Osteocyte (in vitro differentiated cells): ENCODE measurements at regions not wholly inside any gene's neighbourhood (a gene's known extent, or its start where the extent isn't known, plus 50 kb on each side); places are given as distances from the start of the nearest gene placed in this dataset.

Experiments
- DNase-seq: peaks from one replicate; pipeline ENCODE4 v3.0.0; 2021; ENCODE audit warnings: mixed read lengths; ENCODE audit not compliant: unreplicated experiment; ENCODE audit errors: extremely low spot score
- H3K27ac Mint-ChIP-seq: one replicate; pipeline ENCODE4 v1.8.0; 2021; ENCODE audit warnings: mild to moderate bottlenecking, mixed read lengths; ENCODE audit not compliant: unreplicated experiment
- H3K27me3 Mint-ChIP-seq: one replicate; pipeline ENCODE4 v1.8.0; 2021; ENCODE audit warnings: mixed read lengths; ENCODE audit not compliant: unreplicated experiment
- H3K36me3 Mint-ChIP-seq: one replicate; pipeline ENCODE4 v1.8.0; 2021; ENCODE audit warnings: mixed read lengths; ENCODE audit not compliant: unreplicated experiment
- H3K4me1 Mint-ChIP-seq: one replicate; pipeline ENCODE4 v1.8.0; 2021; ENCODE audit warnings: mixed read lengths; ENCODE audit not compliant: unreplicated experiment
- H3K4me3 Mint-ChIP-seq: one replicate; pipeline ENCODE4 v1.8.0; 2021; ENCODE audit warnings: mild to moderate bottlenecking, moderate library complexity, mixed read lengths; ENCODE audit not compliant: unreplicated experiment
- H3K9me3 Mint-ChIP-seq: one replicate; pipeline ENCODE4 v1.8.0; 2021; ENCODE audit warnings: mixed read lengths; ENCODE audit not compliant: unreplicated experiment
- CTCF ChIP-seq: fragments of 200-600 bp; sonication (generic); IDR thresholded peaks from 2 replicates; pipeline ENCODE4 v1.5.0; 2021; ENCODE audit warnings: antibody characterized with exemption, mild to moderate bottlenecking, moderate library complexity

- TF ChIP-seq CTCF, result no peak
- Mint-ChIP-seq H3K4me3 (no peak overlapping the region), H3K27ac (no peak overlapping the region), H3K4me1 (no peaks in the 10 kb centered on the region), H3K36me3 (peaks cover 2% of the 10 kb centered on the region), H3K9me3 (peaks cover 9% of the 10 kb centered on the region), H3K27me3 (peaks cover 4% of the 10 kb centered on the region)
- peak; percentile 25 for DNase-seq
Measured at GRCh38 chr10:118926072-118926417, 103.5 kb upstream of the NANOS1 start.

GRCh38 chr10:118926441-118926840 lies 103.1 kb upstream of the NANOS1 start:
- no peak overlapping the region for H3K4me3 Mint-ChIP-seq
- TF ChIP-seq CTCF, result no peak

GRCh38 chr10:118926903-118927302 lies 102.6 kb upstream of the NANOS1 start:
- Mint-ChIP-seq H3K9me3 (peaks cover 18% of the 10 kb centered on the region), H3K4me3 (no peak overlapping the region), H3K4me1 (no peaks in the 10 kb centered on the region), H3K36me3 (peaks cover 3% of the 10 kb centered on the region), H3K27me3 (peaks cover 4% of the 10 kb centered on the region), H3K27ac (no peak overlapping the region)
- no peak for TF ChIP-seq CTCF
- peak; percentile 15 for DNase-seq

More at GRCh38 chr10:118926441-118926840, 103.1 kb upstream of the NANOS1 start:
- peak; percentile 59 for DNase-seq
- Mint-ChIP-seq H3K27ac (no peak overlapping the region), H3K9me3 (peaks cover 13% of the 10 kb centered on the region), H3K4me1 (no peaks in the 10 kb centered on the region), H3K27me3 (peaks cover 4% of the 10 kb centered on the region), H3K36me3 (peaks cover 3% of the 10 kb centered on the region)

- no peak for TF ChIP-seq CTCF
- Mint-ChIP-seq H3K36me3 (peaks cover 3% of the 10 kb centered on the region), H3K27ac (no peak overlapping the region), H3K4me3 (no peak overlapping the region), H3K4me1 (no peaks in the 10 kb centered on the region), H3K27me3 (peaks cover 4% of the 10 kb centered on the region), H3K9me3 (peaks cover 18% of the 10 kb centered on the region)
- no peak for DNase-seq
Measured at GRCh38 chr10:118927321-118927720, 102.2 kb upstream of the NANOS1 start.

GRCh38 chr10:118930614-118931013 lies 98.9 kb upstream of the NANOS1 start:
- TF ChIP-seq CTCF, result no peak
- no peak overlapping the region for H3K27ac Mint-ChIP-seq

More at GRCh38 chr10:118930614-118931013, 98.9 kb upstream of the NANOS1 start:
- Mint-ChIP-seq H3K27me3 (peaks cover 18% of the 10 kb centered on the region), H3K4me1 (no peaks in the 10 kb centered on the region), H3K36me3 (peaks cover 3% of the 10 kb centered on the region), H3K9me3 (peaks cover 18% of the 10 kb centered on the region), H3K4me3 (no peak overlapping the region)
- no peak for DNase-seq
